ENCODE measurements at regions not wholly inside any gene's neighbourhood (a gene's known extent, or its start where the extent isn't known, plus 50 kb on each side); places are given as distances from the start of the nearest gene placed in this dataset.

DNA sequence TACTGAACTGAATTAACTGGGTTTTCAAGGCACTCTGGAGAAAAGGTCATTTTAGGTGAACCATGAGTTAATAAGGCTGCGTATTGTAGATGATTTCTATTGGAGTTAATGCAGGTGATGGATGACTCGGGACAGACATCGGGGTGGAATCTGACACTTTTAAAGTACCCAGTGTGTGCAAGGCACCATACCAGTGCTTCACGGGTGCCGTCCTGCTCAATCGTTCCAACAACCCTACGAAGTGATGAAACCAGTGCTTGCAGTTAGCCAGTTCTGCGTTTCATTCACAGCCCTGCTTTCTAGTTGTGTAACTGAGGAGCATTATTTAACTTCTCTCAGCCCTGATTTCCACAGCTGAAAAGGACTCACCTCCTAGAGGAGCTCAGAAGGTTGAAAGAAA is 216.5 kb downstream of the BARX2 start:
- no peaks in the 10 kb centered on the region for H3K9me3 ChIP-seq (ENCODE audit: control insufficient read depth, low read length)
- H3K9ac ChIP-seq (ENCODE audit: low read length): no peak overlapping the region
- H3K4me1 ChIP-seq (ENCODE audit: control insufficient read depth, insufficient read depth, low read length): peaks cover 13% of the 10 kb centered on the region
- no peaks in the 10 kb centered on the region for H3K36me3 ChIP-seq (ENCODE audit: control insufficient read depth, insufficient read depth, low read length)
- no peaks in the 10 kb centered on the region for H3K27me3 ChIP-seq (ENCODE audit: control insufficient read depth, insufficient read depth, low read length)
- H3K4me3 ChIP-seq (ENCODE audit: low read length): no peak overlapping the region

DNA sequence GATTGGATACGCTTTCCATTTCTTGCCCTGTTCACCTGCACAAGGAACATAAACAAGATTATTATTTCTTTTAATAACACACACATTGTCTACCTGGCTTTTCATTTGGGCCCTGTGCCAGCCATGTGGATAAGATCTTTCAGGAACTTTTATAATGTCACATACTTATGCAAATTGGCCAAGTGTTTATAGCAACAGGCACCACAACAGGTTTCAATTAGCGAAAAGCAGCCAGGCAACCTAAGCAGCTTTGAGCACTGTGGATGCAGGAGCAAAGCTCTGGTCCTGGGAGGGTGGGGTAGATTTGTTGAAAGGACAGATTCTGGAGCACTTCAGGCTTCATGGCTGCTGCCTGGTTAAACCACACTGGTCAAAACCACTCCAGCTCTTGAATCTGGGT is 217.4 kb downstream of the BARX2 start:
- H3K4me3 ChIP-seq (ENCODE audit: low read length): no peak overlapping the region
- H3K27me3 ChIP-seq (ENCODE audit: control insufficient read depth, insufficient read depth, low read length): no peaks in the 10 kb centered on the region
- H3K36me3 ChIP-seq (ENCODE audit: control insufficient read depth, insufficient read depth, low read length): no peaks in the 10 kb centered on the region
- peaks cover 13% of the 10 kb centered on the region for H3K4me1 ChIP-seq (ENCODE audit: control insufficient read depth, insufficient read depth, low read length)
- H3K9me3 ChIP-seq (ENCODE audit: control insufficient read depth, low read length): no peaks in the 10 kb centered on the region
- no peak overlapping the region for H3K9ac ChIP-seq (ENCODE audit: low read length)

DNA sequence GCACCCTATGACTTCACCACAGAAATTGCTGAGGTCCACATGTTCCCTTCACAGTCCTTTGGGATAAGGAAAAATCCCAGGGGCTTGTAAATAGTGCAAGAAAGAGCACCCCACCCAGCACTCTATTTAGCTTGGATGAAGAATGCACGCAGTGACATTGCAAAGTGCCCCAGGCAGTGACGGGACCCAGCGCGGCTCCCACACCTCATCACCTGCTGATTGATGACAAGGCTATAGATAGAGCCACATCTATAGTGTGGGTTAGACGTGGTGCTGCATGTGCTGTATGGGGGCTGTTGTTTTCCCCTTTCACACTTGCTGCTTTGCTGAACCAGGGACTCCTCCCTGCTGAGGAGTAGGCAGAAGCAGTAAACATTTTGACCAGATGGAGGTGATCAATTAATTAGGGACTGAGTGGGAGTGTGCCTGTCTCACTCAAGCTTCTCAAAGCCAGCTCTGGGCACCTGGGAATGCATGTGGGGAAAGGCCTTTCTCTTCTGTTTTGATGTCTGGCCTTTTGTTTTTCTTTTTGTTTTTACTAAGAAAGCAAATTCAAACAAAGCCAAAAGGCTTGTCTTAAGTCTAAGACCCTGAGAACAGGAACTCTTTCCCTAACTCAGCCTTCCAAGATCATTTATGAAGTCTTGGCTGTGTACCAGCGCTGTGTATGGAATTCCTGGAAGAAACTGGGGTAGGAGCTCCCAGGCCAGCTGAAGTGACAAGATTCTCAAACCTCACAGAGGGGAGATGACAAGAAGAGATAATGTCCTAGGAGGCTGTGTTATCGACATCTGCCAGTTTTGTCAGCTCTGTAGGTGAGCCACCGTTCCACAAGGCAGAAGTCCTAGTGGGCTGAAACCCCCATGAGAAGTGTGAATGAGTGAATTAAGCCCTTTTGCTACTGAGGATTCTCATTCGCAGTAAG is 219.7 kb downstream of the BARX2 start:
- H3K9ac ChIP-seq (ENCODE audit: low read length): no peak overlapping the region
- H3K4me3 ChIP-seq (ENCODE audit: low read length): no peak overlapping the region
- H3K36me3 ChIP-seq (ENCODE audit: control insufficient read depth, insufficient read depth, low read length): no peaks in the 10 kb centered on the region
- no peaks in the 10 kb centered on the region for H3K27me3 ChIP-seq (ENCODE audit: control insufficient read depth, insufficient read depth, low read length)
- H3K9me3 ChIP-seq (ENCODE audit: control insufficient read depth, low read length): no peaks in the 10 kb centered on the region
- peaks cover 13% of the 10 kb centered on the region for H3K4me1 ChIP-seq (ENCODE audit: control insufficient read depth, insufficient read depth, low read length)

DNA sequence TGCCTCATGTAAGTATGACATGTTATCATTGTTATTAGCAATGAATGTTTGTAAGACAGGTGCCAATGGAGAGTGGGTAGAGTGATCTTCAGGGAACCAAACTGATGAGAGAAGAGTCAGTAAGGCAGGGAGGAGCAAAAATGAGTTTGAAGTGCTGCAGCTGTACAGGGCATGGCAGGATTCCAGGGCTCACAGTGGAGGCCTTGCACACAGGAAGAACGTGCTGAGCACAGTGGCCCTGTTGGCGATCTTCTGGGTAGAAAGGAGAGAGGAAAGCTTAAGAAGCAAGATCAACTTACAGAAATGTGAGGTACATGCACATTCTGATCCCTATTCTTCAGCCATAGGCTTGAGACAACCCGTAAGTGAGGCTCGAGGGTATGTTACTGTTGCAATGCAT is 219.3 kb upstream of the TMEM45B start:
- Histone ChIP-seq H3K9ac (ENCODE audit: low read length) (no peak overlapping the region), H3K36me3 (ENCODE audit: control insufficient read depth, insufficient read depth, low read length) (no peaks in the 10 kb centered on the region), H3K4me3 (ENCODE audit: low read length) (no peak overlapping the region), H3K4me1 (ENCODE audit: control insufficient read depth, insufficient read depth, low read length) (peaks cover 13% of the 10 kb centered on the region), H3K27me3 (ENCODE audit: control insufficient read depth, insufficient read depth, low read length) (no peaks in the 10 kb centered on the region), H3K9me3 (ENCODE audit: control insufficient read depth, low read length) (no peaks in the 10 kb centered on the region)

DNA sequence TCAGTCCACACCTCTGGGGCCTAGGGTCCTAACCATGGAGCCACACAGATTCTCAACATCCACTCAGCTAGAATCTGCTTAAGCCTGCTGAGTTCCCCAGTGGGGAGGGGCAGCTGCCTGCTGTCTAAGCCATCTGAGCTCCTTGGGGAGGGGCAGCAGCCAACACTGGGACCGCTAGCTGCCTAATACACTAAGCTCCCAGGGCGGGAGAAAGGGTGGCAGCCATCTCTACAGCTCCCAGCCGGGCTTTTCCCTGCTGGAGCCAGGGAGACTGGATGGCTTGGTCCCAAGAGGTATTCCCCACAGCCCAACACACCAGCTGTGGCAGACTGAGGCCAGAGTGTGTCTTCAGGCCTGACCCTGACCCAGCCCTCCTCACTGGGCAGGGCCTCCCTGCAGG is 217.3 kb upstream of the TMEM45B start:
- Histone ChIP-seq H3K4me1 (ENCODE audit: control insufficient read depth, insufficient read depth, low read length) (peaks cover 3% of the 10 kb centered on the region), H3K36me3 (ENCODE audit: control insufficient read depth, insufficient read depth, low read length) (no peaks in the 10 kb centered on the region), H3K9ac (ENCODE audit: low read length) (no peak overlapping the region), H3K4me3 (ENCODE audit: low read length) (no peak overlapping the region), H3K9me3 (ENCODE audit: control insufficient read depth, low read length) (no peaks in the 10 kb centered on the region), H3K27me3 (ENCODE audit: control insufficient read depth, insufficient read depth, low read length) (no peaks in the 10 kb centered on the region)

DNA sequence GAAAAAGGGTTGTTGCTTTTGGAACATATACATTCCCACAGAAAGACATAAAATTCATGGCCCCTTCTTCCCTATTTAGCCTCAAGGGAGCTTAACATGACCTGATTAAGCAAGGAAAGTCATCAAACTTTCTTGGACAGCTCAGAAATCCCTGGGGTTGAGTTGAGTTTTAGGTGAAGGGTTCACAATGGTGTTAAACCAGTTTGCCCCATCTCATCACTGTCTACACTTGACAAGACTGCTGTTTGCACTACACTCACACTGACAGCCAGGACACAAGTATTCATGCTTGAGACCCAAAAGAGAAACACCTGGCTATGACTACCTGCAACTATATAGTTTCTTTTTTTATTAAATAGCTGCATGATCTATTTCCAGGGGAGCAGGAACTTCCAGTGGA is 209.8 kb upstream of the TMEM45B start:
- H3K4me1 ChIP-seq (ENCODE audit: control insufficient read depth, insufficient read depth, low read length): no peaks in the 10 kb centered on the region
- no peak overlapping the region for H3K9ac ChIP-seq (ENCODE audit: low read length)
- H3K9me3 ChIP-seq (ENCODE audit: control insufficient read depth, low read length): no peaks in the 10 kb centered on the region
- no peaks in the 10 kb centered on the region for H3K27me3 ChIP-seq (ENCODE audit: control insufficient read depth, insufficient read depth, low read length)
- no peaks in the 10 kb centered on the region for H3K36me3 ChIP-seq (ENCODE audit: control insufficient read depth, insufficient read depth, low read length)
- no peak overlapping the region for H3K4me3 ChIP-seq (ENCODE audit: low read length)

DNA sequence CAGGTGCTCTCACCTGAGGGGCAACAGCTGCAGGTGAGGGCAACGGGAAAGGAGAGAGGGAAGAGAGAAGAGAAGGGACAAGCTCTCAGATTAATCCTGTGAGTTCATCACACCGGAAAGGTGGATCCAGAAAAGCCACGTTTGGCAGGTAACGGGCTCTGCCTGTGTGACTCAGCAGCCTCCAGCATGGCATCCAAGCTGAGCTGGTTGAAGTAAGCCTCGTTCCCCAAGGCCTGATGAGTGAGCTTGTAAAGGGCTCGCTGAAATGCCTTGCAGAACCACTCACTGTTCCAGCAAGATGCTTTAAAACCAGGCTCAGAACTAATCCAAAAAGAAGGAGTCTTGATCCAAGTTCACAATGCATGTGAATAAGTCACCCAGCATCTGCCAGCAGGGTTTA is 206.9 kb upstream of the TMEM45B start:
- H3K9ac ChIP-seq (ENCODE audit: low read length): no peak overlapping the region
- peaks cover 9% of the 10 kb centered on the region for H3K4me1 ChIP-seq (ENCODE audit: control insufficient read depth, insufficient read depth, low read length)
- no peaks in the 10 kb centered on the region for H3K27me3 ChIP-seq (ENCODE audit: control insufficient read depth, insufficient read depth, low read length)
- H3K4me3 ChIP-seq (ENCODE audit: low read length): no peak overlapping the region
- no peaks in the 10 kb centered on the region for H3K36me3 ChIP-seq (ENCODE audit: control insufficient read depth, insufficient read depth, low read length)
- H3K9me3 ChIP-seq (ENCODE audit: control insufficient read depth, low read length): no peaks in the 10 kb centered on the region

DNA sequence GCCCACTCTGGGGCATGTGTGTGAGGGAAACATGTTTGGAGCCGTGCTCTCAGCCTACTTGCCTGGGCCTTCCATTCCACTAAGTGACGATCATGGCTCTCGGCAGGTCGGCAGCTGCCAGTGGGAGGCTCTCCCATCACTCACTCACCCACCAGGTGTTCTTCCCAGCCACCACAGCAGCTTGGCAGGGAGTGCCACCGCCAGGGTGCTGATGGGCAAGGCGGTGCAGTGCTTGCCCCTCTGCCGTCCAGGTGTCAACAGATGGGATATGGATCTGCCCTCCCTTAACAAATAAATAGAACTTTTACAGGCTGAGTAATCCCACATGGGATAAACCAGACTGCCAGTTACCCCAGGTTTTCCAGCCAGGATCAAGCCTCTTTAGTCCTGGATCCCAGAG is 205.5 kb upstream of the TMEM45B start:
- Histone ChIP-seq H3K4me1 (ENCODE audit: control insufficient read depth, insufficient read depth, low read length) (peaks cover 9% of the 10 kb centered on the region), H3K4me3 (ENCODE audit: low read length) (no peak overlapping the region), H3K36me3 (ENCODE audit: control insufficient read depth, insufficient read depth, low read length) (no peaks in the 10 kb centered on the region), H3K9me3 (ENCODE audit: control insufficient read depth, low read length) (no peaks in the 10 kb centered on the region), H3K27me3 (ENCODE audit: control insufficient read depth, insufficient read depth, low read length) (no peaks in the 10 kb centered on the region), H3K9ac (ENCODE audit: low read length) (no peak overlapping the region)

DNA sequence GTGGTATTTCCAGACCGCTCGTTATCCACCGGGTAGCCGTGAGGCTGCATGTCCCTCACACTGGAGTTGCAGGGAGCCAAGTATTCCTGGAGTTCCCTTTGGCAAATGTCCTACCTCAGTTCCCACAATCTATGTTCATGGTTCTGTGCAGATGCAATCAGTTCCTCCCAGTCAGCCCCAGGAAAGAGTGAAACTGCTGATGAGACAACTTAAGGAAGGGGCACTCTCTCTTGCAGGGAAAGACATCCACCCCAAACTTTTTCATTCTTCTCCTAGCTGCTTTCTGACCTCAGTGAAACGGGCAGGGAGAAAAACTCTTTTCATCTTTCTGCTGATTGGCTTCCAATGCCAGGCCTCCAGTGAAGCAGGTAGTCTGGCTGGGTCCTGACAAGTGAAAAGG is 205.1 kb upstream of the TMEM45B start:
- H3K4me3 ChIP-seq (ENCODE audit: low read length): no peak overlapping the region
- H3K9me3 ChIP-seq (ENCODE audit: control insufficient read depth, low read length): no peaks in the 10 kb centered on the region
- H3K4me1 ChIP-seq (ENCODE audit: control insufficient read depth, insufficient read depth, low read length): peaks cover 9% of the 10 kb centered on the region
- H3K36me3 ChIP-seq (ENCODE audit: control insufficient read depth, insufficient read depth, low read length): no peaks in the 10 kb centered on the region
- no peaks in the 10 kb centered on the region for H3K27me3 ChIP-seq (ENCODE audit: control insufficient read depth, insufficient read depth, low read length)
- H3K9ac ChIP-seq (ENCODE audit: low read length): no peak overlapping the region

DNA sequence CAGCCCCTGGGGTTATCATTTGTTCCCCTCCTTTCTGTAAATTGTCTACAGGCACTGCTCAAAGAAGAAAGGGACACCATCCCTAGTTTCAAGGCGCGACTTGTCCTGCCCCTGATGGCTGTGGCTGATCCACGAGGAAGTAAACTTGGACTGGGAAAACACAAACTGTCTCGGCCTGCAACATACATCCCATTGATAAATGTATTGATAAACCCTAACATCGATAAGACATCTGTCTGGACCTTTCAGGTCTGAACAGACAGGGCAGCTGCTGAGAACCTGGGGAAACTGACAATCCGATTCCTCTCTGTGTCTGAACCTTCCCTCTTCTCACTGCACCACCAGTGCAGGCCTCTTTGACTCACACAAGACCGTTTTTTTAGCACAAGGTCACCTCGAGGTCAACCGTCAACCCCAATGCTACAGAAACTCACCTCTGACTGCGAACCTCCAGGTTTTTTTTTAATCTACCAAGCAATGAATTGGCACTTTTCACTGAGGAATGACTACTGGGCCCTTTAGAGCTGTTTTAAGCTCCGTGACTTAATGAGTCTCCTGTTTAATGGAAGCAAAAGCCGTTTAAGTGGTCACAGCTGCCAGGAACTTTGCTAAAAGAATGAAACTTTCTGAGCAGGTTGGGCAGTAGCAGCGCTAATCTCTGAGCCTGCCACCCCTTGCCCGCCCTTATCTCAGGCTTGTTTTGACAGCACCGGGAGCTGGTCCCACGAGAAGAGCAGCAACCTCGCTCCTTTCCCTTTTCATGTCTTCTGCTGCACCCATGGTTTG is 203.8 kb upstream of the TMEM45B start:
- H3K4me1 ChIP-seq (ENCODE audit: control insufficient read depth, insufficient read depth, low read length): peaks cover 9% of the 10 kb centered on the region
- H3K4me3 ChIP-seq (ENCODE audit: low read length): no peak overlapping the region
- H3K9me3 ChIP-seq (ENCODE audit: control insufficient read depth, low read length): no peaks in the 10 kb centered on the region
- H3K36me3 ChIP-seq (ENCODE audit: control insufficient read depth, insufficient read depth, low read length): no peaks in the 10 kb centered on the region
- peak overlapping the region; percentile 43 for H3K9ac ChIP-seq (ENCODE audit: low read length)
- H3K27me3 ChIP-seq (ENCODE audit: control insufficient read depth, insufficient read depth, low read length): no peaks in the 10 kb centered on the region

DNA sequence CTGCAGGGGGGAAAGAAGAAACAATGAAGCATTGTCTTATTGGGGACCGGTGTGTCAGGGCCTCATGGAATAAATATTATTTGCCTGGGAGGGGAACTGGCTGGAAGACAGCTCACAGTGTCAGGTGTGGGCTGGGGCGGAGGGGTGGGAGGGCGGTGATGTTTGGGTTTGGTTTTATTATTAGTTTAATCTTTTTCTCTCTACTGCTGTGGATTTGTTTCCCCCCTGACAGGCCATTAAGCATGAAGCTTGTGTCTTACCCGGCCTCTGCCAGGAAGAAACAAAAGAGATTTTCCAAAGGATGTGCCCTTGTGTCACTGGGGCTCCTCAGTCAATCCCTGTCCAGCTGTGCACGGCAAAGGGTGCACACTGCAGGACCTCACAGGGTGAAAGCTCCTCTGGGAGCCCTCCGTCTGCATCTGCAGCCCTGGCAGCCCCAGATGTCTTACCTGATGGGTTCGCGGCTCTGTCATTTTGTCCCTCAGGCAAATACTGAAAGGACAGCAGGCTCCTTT is 203.1 kb upstream of the TMEM45B start:
- Histone ChIP-seq H3K4me1 (ENCODE audit: control insufficient read depth, insufficient read depth, low read length) (peaks cover 9% of the 10 kb centered on the region), H3K27me3 (ENCODE audit: control insufficient read depth, insufficient read depth, low read length) (peaks cover 3% of the 10 kb centered on the region), H3K9me3 (ENCODE audit: control insufficient read depth, low read length) (no peaks in the 10 kb centered on the region), H3K9ac (ENCODE audit: low read length) (peak overlapping the region; percentile 43), H3K4me3 (ENCODE audit: low read length) (no peak overlapping the region), H3K36me3 (ENCODE audit: control insufficient read depth, insufficient read depth, low read length) (no peaks in the 10 kb centered on the region)

DNA sequence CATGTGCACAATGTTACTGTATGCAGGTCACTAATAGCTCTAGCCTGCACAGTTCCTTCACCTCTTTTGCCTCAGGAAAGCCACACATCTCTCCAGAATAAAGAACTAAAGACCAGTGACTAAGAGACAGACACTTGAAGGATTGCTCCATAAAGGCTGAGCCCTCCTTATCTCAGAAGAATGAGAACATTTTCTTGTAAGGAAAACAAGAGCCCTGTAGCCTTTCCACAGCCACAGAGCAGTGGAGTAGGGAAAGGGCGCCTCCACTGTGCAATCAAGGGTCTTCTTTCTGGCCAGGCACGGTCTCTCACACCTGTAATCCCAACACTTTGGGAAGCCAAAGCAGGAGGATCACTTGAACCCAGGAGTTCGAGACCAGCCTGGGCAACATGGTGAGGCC is 202.6 kb upstream of the TMEM45B start:
- H3K36me3 ChIP-seq (ENCODE audit: control insufficient read depth, insufficient read depth, low read length): no peaks in the 10 kb centered on the region

More for the DNA sequence above, 202.6 kb upstream of the TMEM45B start:
- no peak overlapping the region for H3K9ac ChIP-seq (ENCODE audit: low read length)
- H3K27me3 ChIP-seq (ENCODE audit: control insufficient read depth, insufficient read depth, low read length): peaks cover 3% of the 10 kb centered on the region
- H3K4me3 ChIP-seq (ENCODE audit: low read length): no peak overlapping the region
- no peaks in the 10 kb centered on the region for H3K9me3 ChIP-seq (ENCODE audit: control insufficient read depth, low read length)
- peaks cover 9% of the 10 kb centered on the region for H3K4me1 ChIP-seq (ENCODE audit: control insufficient read depth, insufficient read depth, low read length)

Data from mucosa of stomach (tissue), 1 donor.